HCT116 (cell line): ENCODE measurements at regions not wholly inside any gene's neighbourhood (a gene's known extent, or its start where the extent isn't known, plus 50 kb on each side); places are given as distances from the start of the nearest gene placed in this dataset.

Experiments used
- ATAC-seq: fragments of 200-7000 bp; cut with Tn5 transposase; 2 replicates; pipeline ENCODE4 v1.9.1; 2020; ENCODE audit warnings: mild to moderate bottlenecking, moderate library complexity
- BruUV-seq: library from RNA; stranded (reverse); fragments of 400-500 nt; replicated peaks from 2 replicates; lab custom pipeline; 2021; lab: Mats Ljungman, UMichigan
- CTCF ChIA-PET: fragments of 300-600 bp; sonication (Branson Sonifier 250); formaldehyde crosslinking; loops from one replicate; lab custom pipeline; 2021; ENCODE audit warnings: antibody characterized with exemption; lab: Charles Lee
- POLR2A ChIA-PET: fragments of 300-600, 350-600 bp; sonication (Branson Sonifier 250); formaldehyde crosslinking; loops from one replicate; lab custom pipeline; 2021; ENCODE audit warnings: antibody characterized with exemption; lab: Charles Lee
- RAD21 ChIA-PET, 2 experiments: fragments of 300-600 bp; sonication (Branson Sonifier 250); formaldehyde crosslinking; loops; one replicate each; lab custom pipeline; 2023; ENCODE audit warnings: low total read pairs in 2 of 2; ENCODE audit not compliant: uncharacterized antibody in 2 of 2, unreplicated experiment in 2 of 2, low non-redundant PET in 1 of 2; lab: Charles Lee
- DNase-seq: peaks from one replicate; pipeline ENCODE4 v3.0.0-alpha.2; 2010; ENCODE audit warnings: low read depth, low spot score
- H2AFZ ChIP-seq: fragments of 200-600 bp; shearing (Covaris generic), sonication (generic); 2 replicates; pipeline ENCODE4 v1.6.1; 2017; ENCODE audit warnings: low read depth, mixed run types, mixed read lengths, antibody characterized with exemption, low read length; ENCODE audit not compliant: poor library complexity, severe bottlenecking
- H3K27ac ChIP-seq: 2 replicates; pipeline ENCODE4 v1.5.1; 2012; ENCODE audit warnings: low read depth, low read length
- H3K27me3 ChIP-seq: fragments of 200-600 bp; sonication (generic); 2 replicates; pipeline ENCODE4 v1.6.1; 2016; ENCODE audit warnings: mixed run types, low read length, mixed read lengths; ENCODE audit not compliant: insufficient read depth
- H3K36me3 ChIP-seq, 2 experiments: fragments of 200-500 bp in 1 of 2; fragments of 200-600 bp in 1 of 2; sonication (Bioruptor generic) in 1 of 2; sonication (generic) in 1 of 2; 2 replicates each; pipeline versions ENCODE4 v1.5.1 to v1.6.1; 2014 to 2016; ENCODE audit warnings: low read length in 2 of 2, inconsistent platforms in 1 of 2, mixed read lengths in 1 of 2, mixed run types in 1 of 2; ENCODE audit not compliant: insufficient read depth in 2 of 2, control insufficient read depth in 1 of 2
- H3K4me1 ChIP-seq, 2 experiments: fragments of 200-600 bp in 1 of 2; sonication (generic) in 1 of 2; 2 replicates each; pipeline versions ENCODE4 v1.5.1 to v1.6.1; 2012 to 2017; ENCODE audit warnings: low read length in 2 of 2, inconsistent platforms in 1 of 2, mild to moderate bottlenecking in 1 of 2, mixed read lengths in 1 of 2, mixed run types in 1 of 2, moderate library complexity in 1 of 2; ENCODE audit not compliant: insufficient read depth in 2 of 2, control insufficient read depth in 1 of 2
- H3K4me2 ChIP-seq: fragments of 200-600 bp; sonication (generic); 2 replicates; pipeline ENCODE4 v1.6.1; 2017; ENCODE audit warnings: mixed run types, low read length, mixed read lengths
- H3K4me3 ChIP-seq, 2 experiments: fragments of 200-600 bp in 1 of 2; sonication (generic) in 1 of 2; replicated peaks in 1 of 2; 2 replicates each; pipeline ENCODE4 v1.5.1; 2011 to 2016; ENCODE audit warnings: low read length in 2 of 2, control low read depth in 1 of 2, low read depth in 1 of 2, mild to moderate bottlenecking in 1 of 2, mixed read lengths in 1 of 2, mixed run types in 1 of 2
- H3K79me2 ChIP-seq: fragments of 200-600 bp; sonication (generic); 2 replicates; pipeline ENCODE4 v1.6.1; 2017; ENCODE audit warnings: mild to moderate bottlenecking, mixed run types, low read length, moderate library complexity, mixed read lengths; ENCODE audit not compliant: insufficient read depth
- H3K9ac ChIP-seq: fragments of 200-600 bp; sonication (generic); 2 replicates; pipeline ENCODE4 v1.6.1; 2016; ENCODE audit warnings: low read length, mixed read lengths
- H3K9me2 ChIP-seq: fragments of 200-600 bp; sonication (generic), shearing (Covaris generic); 2 replicates; pipeline ENCODE4 v1.6.1; 2017; ENCODE audit warnings: mixed run types, mild to moderate bottlenecking, moderate library complexity; ENCODE audit not compliant: insufficient read depth
- H3K9me3 ChIP-seq, 2 experiments: fragments of 200-500 bp in 1 of 2; fragments of 200-600 bp in 1 of 2; sonication (Bioruptor generic) in 1 of 2; sonication (generic) in 1 of 2; 2 replicates each; pipeline ENCODE4 v1.6.1; 2014 to 2017; ENCODE audit warnings: low read length in 2 of 2, mixed read lengths in 2 of 2, inconsistent platforms in 1 of 2, low read depth in 1 of 2, mild to moderate bottlenecking in 1 of 2, mixed run types in 1 of 2, moderate library complexity in 1 of 2; ENCODE audit not compliant: control insufficient read depth in 1 of 2, insufficient read depth in 1 of 2
- H4K20me1 ChIP-seq: fragments of 200-600 bp; sonication (generic), shearing (Covaris generic); 2 replicates; pipeline ENCODE4 v1.6.1; 2017; ENCODE audit warnings: mixed run types, mild to moderate bottlenecking, moderate library complexity; ENCODE audit not compliant: insufficient read depth
- ATF3 ChIP-seq: IDR thresholded peaks from 2 replicates; pipeline ENCODE4 v1.6.1; 2012
- CEBPB ChIP-seq: IDR thresholded peaks from 2 replicates; pipeline ENCODE4 v1.6.1; 2012; ENCODE audit warnings: low read depth
- EZH2 ChIP-seq: fragments of 200-600 bp; sonication (generic); IDR thresholded peaks from 2 replicates; pipeline ENCODE4 v1.6.1; 2017; ENCODE audit warnings: antibody characterized with exemption, mixed run types
- FOSL1 ChIP-seq: IDR thresholded peaks from 2 replicates; pipeline ENCODE4 v1.6.1; 2012; ENCODE audit warnings: low read depth
- SIN3A ChIP-seq: IDR thresholded peaks from 2 replicates; pipeline ENCODE4 v1.6.1; 2012; ENCODE audit warnings: low read depth
- SRF ChIP-seq: IDR thresholded peaks from 2 replicates; pipeline ENCODE4 v1.6.1; 2012; ENCODE audit warnings: low read depth
- TCF7L2 ChIP-seq: IDR thresholded peaks from 2 replicates; pipeline ENCODE4 v1.7.0; 2011; ENCODE audit warnings: borderline replicate concordance, inconsistent platforms; ENCODE audit not compliant: insufficient read depth, insufficient read length; ENCODE audit errors: extremely low read depth
- ZNF274 ChIP-seq: fragments of 200-500 bp; sonication (Bioruptor generic); IDR thresholded peaks from 2 replicates; pipeline ENCODE4 v1.6.1; 2014; ENCODE audit warnings: mild to moderate bottlenecking, low read depth, low read length, inconsistent platforms
- intact Hi-C: fragments of 100-400 bp; cut with micrococcal nuclease; formaldehyde crosslinking; loops from 2 replicates; pipeline ENCODE4 v1.10.0; 2022

- no peak for ATAC-seq
Measured at GRCh38 chr2:122368576-122369243, 613.3 kb downstream of the TSN start.

GRCh38 chr2:122378521-122378920 lies 623.1 kb downstream of the TSN start:
- Histone ChIP-seq H3K4me3 (no peak overlapping the region), H3K27me3 (no peaks in the 10 kb centered on the region), H3K36me3 (no peaks in the 10 kb centered on the region), H2AFZ (no peak overlapping the region), H3K4me2 (no peak overlapping the region), H3K27ac (no peak overlapping the region), H4K20me1 (no peaks in the 10 kb centered on the region), H3K9me3 (peaks cover 0 to 3% of the 10 kb centered on the region in 2 experiments; a peak in 2 of 4 replicates), H3K9ac (no peak overlapping the region), H3K9me2 (no peaks in the 10 kb centered on the region), H3K79me2 (no peaks in the 10 kb centered on the region), H3K4me1 (no peaks in the 10 kb centered on the region)
- intact Hi-C loops, result no loop called here
- RAD21 ChIA-PET, result no interaction called here
- DNase-seq, result no peak
- TF ChIP-seq TCF7L2, result no peak
- ATAC-seq, result no peak
- BruUV-seq, result no TSS peak
- CTCF ChIA-PET, result no interaction called here
- POLR2A ChIA-PET, result no interaction called here

More at GRCh38 chr2:122368576-122369243, 613.3 kb downstream of the TSN start:
- no peak overlapping the region for H3K27ac ChIP-seq
- no peak overlapping the region for H2AFZ ChIP-seq
- no peaks in the 10 kb centered on the region for H4K20me1 ChIP-seq
- no peaks in the 10 kb centered on the region for H3K79me2 ChIP-seq
- no peaks in the 10 kb centered on the region for H3K27me3 ChIP-seq
- no peak overlapping the region for H3K9ac ChIP-seq
- H3K9me3 ChIP-seq, result no peaks in the 10 kb centered on the region; a peak in 1 of 4 replicates
- TF ChIP-seq EZH2 (no peak), CEBPB (no peak), FOSL1 (no peak), ZNF274 (no peak), SRF (no peak), ATF3 (no peak), SIN3A (no peak), TCF7L2 (no peak)
- CTCF ChIA-PET, result no interaction called here
- no peak overlapping the region for H3K4me3 ChIP-seq
- RAD21 ChIA-PET, result no interaction called here
- H3K36me3 ChIP-seq, result no peaks in the 10 kb centered on the region
- POLR2A ChIA-PET, result no interaction called here
- intact Hi-C loops, result no loop called here
- no peaks in the 10 kb centered on the region for H3K4me1 ChIP-seq
- no peaks in the 10 kb centered on the region for H3K9me2 ChIP-seq
- no TSS peak for BruUV-seq
- H3K4me2 ChIP-seq, result no peak overlapping the region
- no peak for DNase-seq
